ENCODE measurements at regions not wholly inside any gene's neighbourhood (a gene's known extent, or its start where the extent isn't known, plus 50 kb on each side); places are given as distances from the start of the nearest gene placed in this dataset.
"Not testable (repeated sequence)": the region's sequence is repeated elsewhere in the genome, so short reads cannot be mapped to it uniquely, and the experiment has no call there.

DNA sequence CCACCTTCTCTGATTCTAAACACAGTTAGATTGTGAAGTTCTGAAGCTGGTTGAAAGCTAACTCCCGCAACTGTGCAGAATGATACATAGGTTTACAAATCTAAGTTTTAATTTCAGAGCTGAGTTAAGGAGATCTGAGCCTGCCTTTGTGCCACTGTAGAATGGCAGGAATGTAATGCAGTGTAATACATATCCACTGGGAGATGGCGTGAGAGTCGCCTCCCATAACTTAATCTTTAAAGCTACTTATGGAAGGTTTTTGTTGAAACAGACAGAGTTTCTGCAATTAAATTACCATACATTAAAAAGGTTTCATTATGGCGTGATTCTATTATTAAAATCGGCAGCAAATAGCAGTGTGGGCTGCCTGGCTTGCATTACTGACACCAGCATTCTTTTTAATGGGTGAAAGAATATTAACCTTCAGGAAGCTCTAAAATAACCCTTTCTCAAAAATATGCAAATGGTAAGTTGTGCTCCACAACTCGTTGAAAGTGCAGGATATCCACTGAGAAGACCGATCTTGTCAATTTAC lies 257.4 kb downstream of the OLFM4 start:
- DNase-seq, result no peak

DNA sequence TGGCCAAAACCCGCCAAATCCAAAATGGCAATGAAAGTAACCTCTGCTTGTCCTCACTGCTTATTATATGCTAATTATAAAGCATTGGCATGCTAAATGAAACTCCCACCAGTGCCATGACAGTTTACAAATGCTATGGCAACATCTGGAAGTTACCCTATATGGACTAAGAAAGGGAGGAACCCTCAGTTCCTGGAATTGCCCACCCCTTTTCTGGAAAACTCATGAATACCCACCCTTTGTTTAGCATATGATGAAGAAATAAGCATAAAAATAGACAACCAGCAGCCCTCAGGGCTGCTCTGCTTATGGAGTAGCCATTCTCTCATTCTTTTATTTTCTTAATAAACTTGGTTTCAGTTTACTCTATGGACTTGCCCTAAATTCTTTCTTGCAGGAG lies 269.8 kb downstream of the OLFM4 start:
- no peak for DNase-seq

DNA sequence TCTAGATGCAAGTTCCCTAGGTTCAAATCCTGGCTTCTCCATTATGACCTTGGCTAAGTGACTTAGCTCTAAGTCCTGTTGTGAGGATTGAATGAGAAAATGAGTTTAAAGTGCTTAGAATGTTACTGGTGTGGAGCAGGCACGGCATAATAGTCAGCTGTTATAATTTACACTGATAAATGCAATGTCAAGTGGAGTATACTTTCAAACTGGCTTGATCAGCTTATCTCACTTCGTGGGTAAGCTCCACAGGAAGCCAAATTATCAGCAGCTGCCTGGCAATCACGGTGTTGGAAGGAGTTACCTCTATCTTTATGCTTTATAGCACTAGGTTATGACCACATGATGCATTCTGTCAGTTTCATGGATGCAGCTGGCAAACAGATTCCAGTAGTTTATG lies 272.8 kb downstream of the OLFM4 start:
- no peak for DNase-seq

DNA sequence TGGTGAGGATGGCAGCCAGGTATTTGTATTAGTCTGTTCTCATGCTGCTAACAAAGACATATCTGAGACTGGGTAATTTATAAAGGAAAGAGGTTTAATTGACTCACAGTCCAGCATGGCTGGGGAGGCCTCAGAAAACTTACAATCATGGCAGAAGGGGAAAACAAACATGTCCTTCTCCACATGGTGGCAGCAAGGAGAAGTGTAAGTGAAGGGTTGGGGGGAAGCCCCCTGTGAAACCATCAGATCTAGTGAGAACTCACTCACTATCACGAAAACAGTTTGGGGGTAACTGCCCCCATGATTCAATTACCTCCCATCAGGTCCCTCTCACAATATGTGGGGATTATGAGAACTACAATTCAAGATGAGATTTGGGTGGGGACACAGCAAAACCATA lies 276.8 kb downstream of the OLFM4 start:
- not testable (repeated sequence) for DNase-seq

DNA sequence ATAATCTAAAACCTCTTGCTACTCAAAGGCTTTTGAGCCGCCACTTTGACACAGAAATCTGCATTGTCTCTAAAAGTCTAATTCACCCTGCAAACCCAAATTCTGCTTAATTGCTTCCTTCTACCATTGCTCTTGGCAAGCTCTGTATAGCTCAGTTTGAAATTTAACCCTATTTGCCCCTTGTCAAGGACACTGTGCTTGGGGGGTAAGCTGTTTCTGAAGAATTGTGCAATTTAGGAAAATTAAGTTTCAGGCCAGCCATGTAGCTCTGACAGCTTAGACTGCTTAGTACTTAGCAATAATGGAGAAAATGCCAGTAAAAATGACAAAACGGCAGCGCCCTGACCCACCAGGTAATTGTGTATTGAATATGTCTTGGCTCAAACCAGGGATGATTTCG lies 282.2 kb downstream of the OLFM4 start:
- no peak for DNase-seq

DNA sequence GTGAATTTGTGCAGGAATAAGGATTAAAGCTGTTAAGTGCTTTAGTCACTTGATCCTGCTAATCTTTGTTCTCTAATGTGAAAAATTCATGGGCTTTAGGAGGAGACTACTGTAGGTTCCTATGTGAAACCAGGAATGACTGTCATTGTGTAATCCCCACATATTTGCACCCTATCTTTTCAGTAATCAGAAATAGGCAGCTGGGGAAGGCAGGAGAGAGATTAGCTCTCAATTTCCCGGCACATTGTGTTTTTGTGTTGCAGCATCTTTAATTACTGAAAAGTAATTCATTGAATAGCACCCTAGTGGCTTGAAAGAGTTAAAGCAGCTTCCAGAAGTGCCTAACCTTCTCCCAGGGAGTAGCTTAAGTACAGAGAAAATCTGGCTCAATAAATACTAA lies 282.9 kb downstream of the OLFM4 start:
- no peak for DNase-seq

DNA sequence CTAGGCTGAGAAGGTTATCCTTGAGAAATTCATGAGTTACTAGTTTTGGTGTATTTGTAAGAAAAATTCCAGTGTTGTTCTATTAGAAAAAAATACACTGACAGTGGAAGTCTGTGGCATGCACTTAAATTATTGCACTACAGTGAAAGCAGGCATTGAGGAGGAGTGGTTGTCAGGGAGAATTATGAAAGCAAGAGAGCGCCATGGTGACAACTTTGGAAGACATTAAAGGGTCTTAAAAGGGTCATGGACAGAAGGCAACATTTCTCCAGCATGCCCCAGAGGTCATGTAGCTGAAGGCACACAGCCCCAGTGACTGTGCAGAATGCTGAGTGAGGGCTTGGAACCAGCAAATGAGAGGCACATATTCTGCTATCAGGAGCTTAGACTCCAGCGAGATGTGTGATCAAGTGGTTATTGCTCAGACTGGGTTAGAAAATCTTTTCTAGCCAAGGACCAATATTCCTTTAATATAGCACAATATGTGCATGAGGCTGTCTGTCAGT lies 292.7 kb downstream of the OLFM4 start:
- DNase-seq, result no peak

DNA sequence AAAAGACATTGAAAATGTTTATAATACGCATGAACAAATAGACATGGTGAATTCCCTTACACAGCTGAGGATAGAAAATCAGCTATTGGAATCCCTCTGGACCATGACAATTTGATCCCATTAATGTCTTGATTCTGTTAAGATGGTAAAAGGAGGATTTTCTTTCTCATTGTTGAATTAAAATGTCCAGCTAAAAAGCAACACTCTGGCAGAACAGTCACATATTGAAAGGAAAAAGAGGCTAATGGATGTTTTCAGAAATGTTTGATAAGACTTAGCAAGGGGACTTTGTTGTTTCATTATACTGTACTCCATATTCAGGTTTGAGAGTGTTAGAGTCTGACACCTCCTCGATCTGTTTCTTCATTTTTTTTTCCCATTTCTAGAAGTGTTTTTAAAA lies 296.0 kb downstream of the OLFM4 start:
- DNase-seq, result no peak

DNA sequence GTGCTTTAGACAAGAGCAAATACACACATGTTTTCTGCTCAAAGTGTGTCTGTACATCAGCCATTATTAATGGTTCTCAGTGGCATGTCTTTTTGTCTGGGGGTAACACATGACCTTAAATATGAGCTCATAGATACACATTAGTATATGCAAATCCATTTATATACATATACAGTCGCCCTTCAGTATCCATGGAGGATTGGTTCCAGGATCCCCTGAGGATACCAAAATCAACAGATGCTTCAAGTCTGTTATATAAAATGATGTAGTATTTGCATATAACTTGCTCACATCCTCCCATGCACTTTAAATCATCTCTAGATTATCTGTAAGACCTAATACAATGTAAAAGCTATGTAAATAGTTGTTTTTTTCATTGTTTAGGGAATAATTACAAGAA lies 298.1 kb downstream of the OLFM4 start:
- no peak for DNase-seq

DNA sequence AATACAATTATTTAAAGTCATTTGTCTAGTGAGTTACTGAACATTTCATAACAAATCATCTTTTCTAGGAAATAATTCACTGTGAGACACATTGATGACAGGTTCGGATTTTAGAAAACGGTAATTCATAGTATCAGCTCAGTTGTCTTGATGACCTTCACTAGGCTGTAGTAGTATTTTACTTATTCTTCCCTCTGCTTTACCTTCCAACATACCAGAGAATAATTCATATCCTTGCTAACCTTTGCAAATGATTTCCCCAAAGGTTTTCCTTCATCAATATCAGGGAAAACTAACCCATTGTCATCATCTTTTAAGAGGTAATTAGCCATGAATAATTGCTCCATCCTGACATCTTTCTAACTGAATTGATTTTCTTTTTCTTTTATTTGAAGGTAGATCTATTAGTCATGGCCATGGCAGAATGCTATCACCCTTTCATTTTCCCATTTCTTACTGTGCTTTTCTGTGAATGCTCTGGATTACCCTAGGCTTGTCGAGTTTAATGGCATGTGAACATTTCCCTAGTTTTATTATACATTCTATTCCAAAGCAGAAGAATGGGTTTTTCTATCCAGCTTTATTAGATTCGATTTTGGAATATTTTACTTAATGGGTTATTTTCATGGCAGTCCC lies 299.2 kb downstream of the OLFM4 start:
- no peak for DNase-seq

DNA sequence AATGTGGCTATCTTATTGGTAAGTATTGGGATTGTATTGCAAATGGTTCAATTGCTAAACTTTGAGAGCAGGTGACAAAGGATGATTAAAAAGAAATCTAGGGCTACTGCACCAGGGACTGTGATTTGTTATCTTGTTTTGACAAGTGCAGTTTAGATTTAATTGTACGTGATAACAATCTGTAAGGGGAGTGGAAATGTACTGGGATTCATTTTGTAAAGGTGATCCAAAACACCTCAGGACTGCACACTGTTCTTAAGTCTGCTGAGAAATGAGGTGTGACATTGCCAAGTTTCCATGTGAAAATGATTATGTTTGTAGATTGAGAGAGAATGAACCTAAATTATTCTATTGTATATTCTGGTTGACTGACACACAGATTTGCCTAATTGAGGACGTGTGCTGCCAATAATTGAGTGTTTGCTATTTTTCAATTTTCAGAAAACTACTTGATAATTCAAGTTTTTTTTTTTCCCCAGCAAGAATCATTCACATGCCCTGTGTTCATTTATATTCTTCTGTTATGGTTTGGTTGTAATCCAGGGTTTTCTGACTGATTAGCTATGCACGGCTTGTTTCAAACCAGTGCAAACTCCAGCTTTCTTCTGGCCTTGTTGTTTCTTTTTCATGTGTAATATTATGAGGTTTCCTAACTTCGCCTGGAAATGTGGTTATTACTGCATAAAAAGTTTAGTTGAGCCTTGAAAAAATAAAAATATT lies 308.0 kb downstream of the OLFM4 start:
- DNase-seq, result no peak

DNA sequence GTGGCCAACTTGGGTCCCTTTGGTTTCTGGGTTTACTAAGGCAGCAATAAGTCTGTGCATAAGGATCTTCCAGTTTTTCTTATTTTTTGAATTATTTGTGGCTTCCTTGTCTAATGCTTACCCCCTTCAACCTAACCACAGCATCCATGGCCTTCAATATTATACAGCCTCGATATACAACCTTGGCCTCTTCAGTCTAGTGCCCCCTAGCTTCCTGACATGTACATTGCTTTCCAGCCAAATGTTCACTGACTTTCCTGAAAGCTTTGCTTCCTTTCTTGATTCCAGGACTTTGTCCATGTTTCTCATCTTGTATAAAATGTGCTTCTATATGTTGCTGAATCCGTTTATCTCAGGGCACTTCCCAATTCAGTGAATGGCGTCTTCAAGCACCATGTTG lies 310.1 kb downstream of the OLFM4 start:
- DNase-seq, result no peak

DNA sequence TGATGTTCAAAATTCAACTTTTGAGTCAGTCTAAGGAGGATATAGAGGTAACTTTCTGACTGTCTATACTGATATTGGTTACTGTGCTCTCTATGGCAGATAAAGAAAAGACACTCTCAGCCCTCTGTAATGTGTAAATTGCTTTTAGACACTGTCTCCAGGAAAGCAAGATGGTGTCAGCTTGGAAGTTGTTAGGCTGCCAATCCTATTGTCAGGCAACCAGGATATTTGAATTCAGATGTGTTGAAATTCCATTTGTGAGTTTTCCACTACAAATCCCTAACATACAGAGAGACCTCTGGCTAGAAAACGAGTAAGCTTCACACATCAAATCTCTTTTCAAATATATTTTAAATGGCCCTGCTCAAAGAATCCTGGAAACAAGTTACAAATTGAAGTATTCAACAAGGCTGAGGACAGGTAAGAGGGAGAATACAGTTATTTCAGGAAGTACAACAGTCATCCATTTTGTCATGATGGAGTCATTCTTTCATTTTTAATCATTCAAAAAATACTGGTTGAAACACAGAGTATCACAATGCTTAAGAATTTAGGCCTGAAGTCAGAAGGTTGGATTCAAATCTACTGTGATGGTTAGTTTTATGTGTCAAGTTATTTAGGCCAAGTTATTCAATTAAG lies 312.0 kb downstream of the OLFM4 start:
- DNase-seq, result no peak

DNA sequence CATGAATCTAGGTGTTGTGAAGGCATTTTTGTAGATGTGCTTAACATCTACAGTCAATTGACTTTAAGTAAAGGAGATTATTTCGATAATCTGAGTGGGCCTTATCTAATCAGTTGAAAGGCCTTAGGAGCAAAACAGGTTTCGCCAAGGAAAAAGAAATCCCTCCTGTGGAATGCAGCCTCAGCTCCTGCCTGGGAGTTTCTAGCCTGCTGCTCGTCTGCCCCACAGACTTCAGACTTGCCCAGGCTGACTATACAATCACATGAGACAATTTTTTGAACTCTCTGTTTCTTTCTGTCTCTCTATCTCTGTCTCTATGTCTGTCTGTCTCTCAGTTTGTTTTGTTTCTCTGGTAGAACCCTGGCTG lies 312.5 kb downstream of the OLFM4 start:
- no peak for DNase-seq

DNA sequence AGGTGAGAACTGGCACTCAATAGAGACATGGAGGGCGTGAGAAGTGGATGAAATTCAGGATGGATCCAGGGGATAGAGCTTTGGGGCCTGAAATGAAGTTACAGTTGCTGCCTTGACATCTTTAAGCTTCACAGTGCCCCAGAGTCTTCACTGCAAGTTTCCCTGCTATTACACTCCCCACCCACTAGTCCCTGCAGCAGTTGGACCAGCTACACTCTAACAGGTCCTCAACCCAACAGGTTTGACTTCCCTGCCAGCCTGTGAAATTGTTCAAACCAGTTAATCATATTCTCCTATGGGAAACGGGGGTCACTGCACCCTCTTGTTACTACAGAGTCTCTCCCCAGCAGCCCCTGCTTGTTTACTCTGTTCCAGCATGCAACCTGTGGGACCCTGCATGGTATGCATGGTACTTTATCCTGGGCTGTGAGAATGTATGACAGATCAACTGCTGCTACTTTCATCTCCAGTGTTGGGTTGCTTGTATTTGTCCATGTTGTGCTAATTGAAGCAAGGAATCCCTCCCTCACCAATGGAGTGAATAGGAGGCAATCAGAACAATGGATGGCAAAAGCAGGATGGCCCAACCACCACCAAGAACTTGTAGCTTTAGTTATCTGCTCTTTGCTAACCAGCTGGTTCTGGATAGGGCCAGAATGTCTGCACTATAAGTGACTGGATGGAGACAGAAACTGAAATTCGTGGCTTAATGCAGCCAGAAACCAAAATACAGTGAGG lies 314.2 kb downstream of the OLFM4 start:
- DNase-seq, result no peak

DNA sequence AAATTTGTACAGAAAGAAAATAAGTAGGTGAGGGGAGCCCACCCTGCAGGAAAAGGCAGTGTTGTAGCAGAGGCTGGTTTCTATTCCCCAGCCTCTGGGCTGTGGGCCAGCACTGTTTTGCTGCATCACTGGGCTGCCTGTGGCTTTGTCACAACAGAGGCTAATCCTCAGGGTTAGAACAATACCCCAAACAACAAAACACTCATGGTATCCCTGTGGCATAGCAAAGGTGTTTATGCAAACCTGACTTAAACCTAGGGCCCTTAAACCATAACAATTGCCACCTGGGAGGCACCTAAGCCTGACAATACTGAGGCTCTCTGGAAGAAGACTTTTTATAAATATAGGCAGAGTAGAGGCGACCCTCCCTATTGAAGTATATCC lies 314.7 kb downstream of the OLFM4 start:
- DNase-seq, result no peak

DNA sequence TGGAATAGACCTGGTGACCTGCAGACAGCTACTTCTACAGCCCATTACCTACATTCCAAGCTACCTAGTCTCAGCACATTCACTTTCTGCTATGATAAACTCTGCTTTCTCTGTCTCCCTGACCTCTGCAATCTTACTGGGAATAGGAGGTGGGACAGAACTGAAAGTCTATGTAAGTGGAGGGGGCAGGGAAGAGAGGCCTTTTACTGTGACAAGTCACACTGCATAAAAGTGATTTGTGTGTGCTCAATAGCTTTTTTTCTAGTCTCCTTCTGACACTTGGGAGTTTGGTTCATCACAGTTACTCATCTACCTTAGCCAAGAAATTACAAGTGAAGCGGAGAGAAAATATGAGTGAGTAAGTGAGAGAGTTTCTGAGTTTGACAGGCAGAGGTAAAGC lies 322.4 kb downstream of the OLFM4 start:
- DNase-seq, result no peak

DNA sequence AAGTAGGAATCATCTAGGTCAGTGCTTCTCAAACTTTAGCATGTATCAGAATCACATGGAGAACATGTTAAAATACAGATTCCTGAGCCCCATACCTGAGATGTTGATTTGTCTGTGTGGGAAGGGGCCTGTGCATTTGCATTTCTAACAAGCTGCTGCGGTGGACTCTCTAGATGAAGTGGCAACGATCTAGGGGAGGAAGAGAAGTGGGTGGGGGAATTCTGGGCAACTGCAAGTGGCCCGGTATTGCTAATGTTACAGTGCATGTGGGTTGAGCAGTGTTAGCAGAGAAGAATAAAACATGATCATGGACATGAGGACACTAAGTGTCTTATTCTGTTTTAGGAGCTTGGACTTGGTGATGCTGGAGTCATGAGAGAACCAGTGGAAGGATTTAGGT lies 329.0 kb downstream of the OLFM4 start:
- no peak for DNase-seq

DNA sequence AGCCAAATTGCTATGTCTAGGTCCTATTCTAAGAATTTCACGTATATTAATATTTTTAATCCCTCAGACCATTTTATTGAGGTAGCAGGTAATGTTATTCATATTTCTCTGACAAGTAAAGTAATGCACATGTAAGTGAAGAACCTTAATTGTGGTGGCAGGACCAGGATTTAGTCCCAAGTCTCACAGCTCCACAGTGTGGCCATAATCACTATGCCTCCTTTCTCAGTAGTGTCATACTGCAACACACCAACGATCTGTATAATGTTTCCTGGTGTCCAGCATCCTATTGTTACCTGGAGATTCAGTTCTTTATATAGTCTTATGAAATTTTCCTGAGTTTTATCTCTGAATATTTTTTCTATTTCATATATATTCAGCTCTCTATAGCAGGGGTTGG lies 340.3 kb downstream of the OLFM4 start:
- DNase-seq, result no peak

DNA sequence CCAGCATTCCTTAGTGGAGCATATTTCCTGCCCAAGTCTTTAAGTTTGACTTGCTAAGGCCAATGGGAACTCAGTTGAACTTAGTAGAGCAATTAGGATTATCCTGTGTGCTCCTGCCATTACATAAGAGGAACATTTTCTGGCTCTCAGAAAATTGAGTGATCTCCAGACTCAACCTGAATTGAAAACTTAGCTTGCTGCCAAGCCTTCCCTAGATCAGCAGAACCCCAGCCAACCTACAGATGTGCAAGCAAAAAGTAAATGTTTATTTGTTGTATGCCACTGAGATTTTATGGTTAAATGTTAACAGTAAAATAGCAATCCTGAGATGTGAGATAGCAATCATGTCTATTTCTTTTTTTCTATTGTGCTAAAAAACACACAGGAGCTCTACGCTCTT lies 350.9 kb downstream of the OLFM4 start:
- DNase-seq, result no peak

DNA sequence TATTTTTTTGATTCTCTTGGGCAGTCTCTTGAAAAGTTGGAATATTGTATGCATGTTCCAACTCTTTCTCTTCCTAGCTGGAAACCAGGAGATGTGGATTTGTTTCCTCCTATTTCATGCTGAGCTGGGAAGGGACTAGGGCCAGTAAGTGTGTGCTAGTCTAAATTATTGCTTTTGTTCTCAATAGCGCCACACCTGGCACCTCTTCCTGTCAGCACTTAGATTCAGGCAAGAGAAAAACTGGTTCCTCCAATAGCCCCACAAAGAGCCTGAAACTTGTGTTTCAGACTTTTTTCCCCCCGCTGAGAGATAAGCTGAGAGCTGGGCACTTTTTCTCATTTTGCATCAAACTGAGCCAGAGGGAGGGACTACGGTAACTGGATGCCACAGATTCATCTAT lies 353.4 kb downstream of the OLFM4 start:
- DNase-seq, result no peak

DNA sequence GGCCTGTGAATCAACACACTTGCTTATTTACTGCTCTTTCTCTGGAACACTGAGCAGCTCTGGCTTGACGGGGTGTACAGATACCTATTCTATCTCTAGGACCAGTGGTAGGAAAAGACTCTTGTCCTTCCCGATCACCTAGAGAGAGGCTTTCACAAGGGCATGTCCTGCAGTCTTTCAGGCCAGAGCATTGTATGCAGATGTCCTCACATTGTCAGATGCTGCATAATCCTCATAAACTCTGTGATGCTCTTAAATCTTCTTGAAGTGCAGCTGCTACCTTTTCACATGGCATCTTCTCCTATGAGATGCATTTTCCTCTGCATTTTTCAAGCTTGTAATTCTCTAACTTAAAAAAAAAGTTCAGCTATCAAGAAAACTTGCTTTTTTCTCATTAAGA lies 369.4 kb downstream of the OLFM4 start:
- DNase-seq, result no peak

DNA sequence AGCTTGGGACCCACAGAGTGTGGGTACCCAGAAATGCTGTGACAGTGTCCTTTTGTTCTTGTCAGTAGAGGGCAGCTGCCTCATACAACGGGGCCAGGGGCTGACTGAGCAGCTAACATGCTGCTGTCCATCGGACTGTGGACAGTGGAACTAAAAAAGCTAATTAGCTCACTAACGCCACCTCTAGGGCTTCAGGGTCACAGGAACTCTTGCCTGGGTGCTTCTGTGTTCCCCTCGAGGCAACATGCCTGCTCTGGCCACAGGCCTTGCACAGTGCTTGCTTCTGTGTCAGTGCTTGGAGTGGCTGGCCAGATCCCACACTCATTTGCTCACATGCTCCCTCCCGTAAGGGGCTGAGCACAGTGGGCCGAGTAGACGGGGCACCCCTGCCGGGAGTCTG lies 377.0 kb downstream of the OLFM4 start:
- no peak for DNase-seq

Data from occipital lobe (tissue), 1 donor.